HEK293 (cell line): ENCODE measurements at regions not wholly inside any gene's neighbourhood (a gene's known extent, or its start where the extent isn't known, plus 50 kb on each side); places are given as distances from the start of the nearest gene placed in this dataset.

ENCODE experiments used
- CTCF ChIA-PET: fragments of 350-600 bp; formaldehyde crosslinking; extraction: SDS; loops from one replicate; lab custom pipeline; 2021; ENCODE audit warnings: antibody characterized with exemption; lab: Yijun Ruan, JAX
- POLR2A ChIA-PET: fragments of 300-600 bp; formaldehyde crosslinking; extraction: SDS; loops from one replicate; lab custom pipeline; 2020; ENCODE audit warnings: antibody characterized with exemption, inconsistent platforms; lab: Yijun Ruan, JAX
- H3K27ac ChIP-seq: fragments of 200-500 bp; sonication (Bioruptor generic); 2 replicates; pipeline ENCODE4 v1.5.1; 2014; ENCODE audit warnings: low read depth, low read length, control low read depth, inconsistent platforms; ENCODE audit errors: extremely low read depth
- H3K36me3 ChIP-seq, 2 experiments: fragments of 200-500 bp in 1 of 2; sonication (Bioruptor generic) in 1 of 2; 1 replicate in 1 of 2; 2 replicates in 1 of 2; pipeline ENCODE4 v1.5.1; 2014 to 2017; ENCODE audit warnings: inconsistent platforms in 2 of 2, low read length in 2 of 2; ENCODE audit not compliant: control insufficient read depth in 2 of 2, insufficient read depth in 1 of 2
- H3K4me1 ChIP-seq: fragments of 200-500 bp; sonication (Bioruptor generic); 2 replicates; pipeline ENCODE4 v1.5.1; 2014; ENCODE audit warnings: mild to moderate bottlenecking, low read length, inconsistent platforms; ENCODE audit not compliant: control insufficient read depth, insufficient read depth
- H3K4me3 ChIP-seq: 2 replicates; pipeline ENCODE4 v1.5.1; 2011; ENCODE audit warnings: low read depth, mild to moderate bottlenecking, control low read depth, low read length, moderate library complexity
- H3K9me3 ChIP-seq: fragments of 200-500 bp; sonication (Bioruptor generic); 2 replicates; pipeline ENCODE4 v1.5.1; 2014; ENCODE audit warnings: low read depth, low read length, inconsistent platforms; ENCODE audit not compliant: control insufficient read depth, insufficient read depth
- FEZF1 ChIP-seq: fragments of 450-650 bp; formaldehyde crosslinking; IDR thresholded peaks from 2 replicates; pipeline ENCODE4 v1.5.1; 2016; ENCODE audit warnings: missing biosample characterization, missing genetic modification characterization
- ZBTB20 ChIP-seq: fragments of 450-650 bp; formaldehyde crosslinking; IDR thresholded peaks from 2 replicates; pipeline ENCODE4 v1.5.1; 2016; ENCODE audit warnings: missing biosample characterization, missing genetic modification characterization
- ZIC2 ChIP-seq: fragments of 450-650 bp; formaldehyde crosslinking; IDR thresholded peaks from 2 replicates; pipeline ENCODE4 v1.5.1; 2016; ENCODE audit warnings: missing biosample characterization, missing genetic modification characterization
- ZNF175 ChIP-seq: fragments of 450-650 bp; formaldehyde crosslinking; IDR thresholded peaks from 2 replicates; pipeline ENCODE4 v1.5.1; 2016; ENCODE audit warnings: missing biosample characterization, missing genetic modification characterization
- ZNF2 ChIP-seq: fragments of 450-650 bp; formaldehyde crosslinking; IDR thresholded peaks from 2 replicates; pipeline ENCODE4 v1.5.1; 2016; ENCODE audit warnings: missing biosample characterization, missing genetic modification characterization
- ZNF221 ChIP-seq: fragments of 450-650 bp; formaldehyde crosslinking; IDR thresholded peaks from 2 replicates; pipeline ENCODE4 v1.5.1; 2017; ENCODE audit warnings: missing biosample characterization, missing genetic modification characterization, borderline replicate concordance
- ZNF341 ChIP-seq: fragments of 450-650 bp; formaldehyde crosslinking; IDR thresholded peaks from 2 replicates; pipeline ENCODE4; 2016; ENCODE audit warnings: low read depth, missing biosample characterization, missing genetic modification characterization
- ZNF48 ChIP-seq: fragments of 450-650 bp; formaldehyde crosslinking; IDR thresholded peaks from 2 replicates; pipeline ENCODE4 v1.5.1; 2016; ENCODE audit warnings: missing biosample characterization, missing genetic modification characterization
- ZNF521 ChIP-seq: fragments of 450-650 bp; formaldehyde crosslinking; IDR thresholded peaks from 2 replicates; pipeline ENCODE4 v1.5.1; 2017; ENCODE audit warnings: missing biosample characterization, mild to moderate bottlenecking, missing genetic modification characterization
- ZNF529 ChIP-seq: fragments of 450-650 bp; formaldehyde crosslinking; IDR thresholded peaks from 2 replicates; pipeline ENCODE4 v1.5.1; 2017; ENCODE audit warnings: missing genetic modification characterization, missing biosample characterization; ENCODE audit not compliant: insufficient replicate concordance
- ZNF561 ChIP-seq: fragments of 450-650 bp; IDR thresholded peaks from 2 replicates; pipeline ENCODE4 v1.5.1; 2018; ENCODE audit warnings: missing biosample characterization, missing genetic modification characterization, borderline replicate concordance
- ZNF670 ChIP-seq: fragments of 450-650 bp; formaldehyde crosslinking; IDR thresholded peaks from 2 replicates; pipeline ENCODE4 v1.5.1; 2016; ENCODE audit warnings: missing biosample characterization, missing genetic modification characterization, low read depth
- ZNF707 ChIP-seq: fragments of 450-650 bp; formaldehyde crosslinking; IDR thresholded peaks from 2 replicates; pipeline ENCODE4 v1.5.1; 2016; ENCODE audit warnings: missing biosample characterization, missing genetic modification characterization
- ZNF76 ChIP-seq: fragments of 450-650 bp; formaldehyde crosslinking; IDR thresholded peaks from 2 replicates; pipeline ENCODE4; 2016; ENCODE audit warnings: low read depth, missing biosample characterization, missing genetic modification characterization, borderline replicate concordance
- ZNF785 ChIP-seq: fragments of 450-650 bp; formaldehyde crosslinking; IDR thresholded peaks from 2 replicates; pipeline ENCODE4 v1.5.1; 2016; ENCODE audit warnings: missing biosample characterization, missing genetic modification characterization
- TF ChIP-seq, protein P1 (sequence below): fragments of 450-650 bp; formaldehyde crosslinking; conservative IDR thresholded peaks from 2 replicates; pipeline ENCODE4 v1.5.1; 2016; ENCODE audit warnings: low read depth, missing biosample characterization, missing genetic modification characterization
- TF ChIP-seq, protein P2 (sequence below): fragments of 450-650 bp; formaldehyde crosslinking; IDR thresholded peaks from 2 replicates; pipeline ENCODE4 v1.5.0; 2017; ENCODE audit warnings: missing biosample characterization, missing genetic modification characterization, borderline replicate concordance
- TF ChIP-seq, protein P3 (sequence below): fragments of 450-650 bp; formaldehyde crosslinking; optimal IDR thresholded peaks from 2 replicates; pipeline ENCODE3; 2016; ENCODE audit warnings: missing biosample characterization, mild to moderate bottlenecking, missing genetic modification characterization
- TF ChIP-seq, protein P4 (sequence below): fragments of 450-650 bp; formaldehyde crosslinking; IDR thresholded peaks from 2 replicates; pipeline ENCODE4 v1.5.1; 2016; ENCODE audit warnings: missing biosample characterization, missing genetic modification characterization
- TF ChIP-seq, protein P5 (sequence below): IDR thresholded peaks from 2 replicates; pipeline ENCODE4 v1.6.1; 2011; ENCODE audit warnings: mild to moderate bottlenecking, low read depth, low read length, borderline replicate concordance

DNA sequence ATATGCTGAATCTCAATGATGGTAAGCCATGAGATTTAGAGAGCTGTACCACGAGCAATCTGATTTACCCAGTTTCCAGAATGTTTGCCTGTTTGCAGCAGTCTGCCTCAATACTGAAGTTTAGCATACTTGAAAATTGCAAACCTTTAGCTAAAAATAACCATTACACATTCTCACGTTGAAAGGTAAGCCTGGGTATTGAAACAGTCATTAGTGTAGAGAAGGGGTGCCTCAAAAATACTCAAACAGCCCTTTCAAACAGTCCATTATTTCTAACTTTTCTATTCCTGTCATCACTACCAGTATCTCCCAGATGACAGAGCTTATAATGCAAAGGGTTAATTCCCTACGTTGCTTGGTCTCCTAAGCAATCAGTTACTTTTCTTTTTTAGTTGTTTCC lies 111.8 kb upstream of the MBNL1 start:
- Histone ChIP-seq H3K9me3 (no peaks in the 10 kb centered on the region), H3K36me3 (no peaks in the 10 kb centered on the region), H3K4me3 (no peak overlapping the region), H3K27ac (no peak overlapping the region), H3K4me1 (no peaks in the 10 kb centered on the region)
- ChIA-PET CTCF (interaction anchor here (0.6 to 0.7 kb wide), 2 partner anchors 29 to 56 kb away, joined by 3 to 4 read pairs; no protein-coding TSS in a partner anchor), POLR2A (no interaction called here)
- TF ChIP-seq ZNF561 (no peak), ZNF521 (tag by site-specific recombination) (no peak), ZNF670 (no peak), ZNF341 (tag by site-specific recombination) (no peak), ZNF785 (tag by site-specific recombination) (no peak), ZNF48 (tag by site-specific recombination) (no peak), ZBTB20 (no peak), ZIC2 (no peak), ZNF221 (no peak), ZNF707 (tag by site-specific recombination) (no peak), ZNF529 (tag by site-specific recombination) (no peak), FEZF1 (no peak), ZNF175 (tag by site-specific recombination) (no peak), ZNF76 (tag by site-specific recombination) (no peak), ZNF2 (tag by site-specific recombination) (no peak)
- TF ChIP-seq, protein P1, sequence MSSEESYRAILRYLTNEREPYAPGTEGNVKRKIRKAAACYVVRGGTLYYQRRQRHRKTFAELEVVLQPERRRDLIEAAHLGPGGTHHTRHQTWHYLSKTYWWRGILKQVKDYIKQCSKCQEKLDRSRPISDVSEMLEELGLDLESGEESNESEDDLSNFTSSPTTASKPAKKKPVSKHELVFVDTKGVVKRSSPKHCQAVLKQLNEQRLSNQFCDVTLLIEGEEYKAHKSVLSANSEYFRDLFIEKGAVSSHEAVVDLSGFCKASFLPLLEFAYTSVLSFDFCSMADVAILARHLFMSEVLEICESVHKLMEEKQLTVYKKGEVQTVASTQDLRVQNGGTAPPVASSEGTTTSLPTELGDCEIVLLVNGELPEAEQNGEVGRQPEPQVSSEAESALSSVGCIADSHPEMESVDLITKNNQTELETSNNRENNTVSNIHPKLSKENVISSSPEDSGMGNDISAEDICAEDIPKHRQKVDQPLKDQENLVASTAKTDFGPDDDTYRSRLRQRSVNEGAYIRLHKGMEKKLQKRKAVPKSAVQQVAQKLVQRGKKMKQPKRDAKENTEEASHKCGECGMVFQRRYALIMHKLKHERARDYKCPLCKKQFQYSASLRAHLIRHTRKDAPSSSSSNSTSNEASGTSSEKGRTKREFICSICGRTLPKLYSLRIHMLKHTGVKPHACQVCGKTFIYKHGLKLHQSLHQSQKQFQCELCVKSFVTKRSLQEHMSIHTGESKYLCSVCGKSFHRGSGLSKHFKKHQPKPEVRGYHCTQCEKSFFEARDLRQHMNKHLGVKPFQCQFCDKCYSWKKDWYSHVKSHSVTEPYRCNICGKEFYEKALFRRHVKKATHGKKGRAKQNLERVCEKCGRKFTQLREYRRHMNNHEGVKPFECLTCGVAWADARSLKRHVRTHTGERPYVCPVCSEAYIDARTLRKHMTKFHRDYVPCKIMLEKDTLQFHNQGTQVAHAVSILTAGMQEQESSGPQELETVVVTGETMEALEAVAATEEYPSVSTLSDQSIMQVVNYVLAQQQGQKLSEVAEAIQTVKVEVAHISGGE (tag by site-specific recombination) = no peak
- TF ChIP-seq, protein P2, sequence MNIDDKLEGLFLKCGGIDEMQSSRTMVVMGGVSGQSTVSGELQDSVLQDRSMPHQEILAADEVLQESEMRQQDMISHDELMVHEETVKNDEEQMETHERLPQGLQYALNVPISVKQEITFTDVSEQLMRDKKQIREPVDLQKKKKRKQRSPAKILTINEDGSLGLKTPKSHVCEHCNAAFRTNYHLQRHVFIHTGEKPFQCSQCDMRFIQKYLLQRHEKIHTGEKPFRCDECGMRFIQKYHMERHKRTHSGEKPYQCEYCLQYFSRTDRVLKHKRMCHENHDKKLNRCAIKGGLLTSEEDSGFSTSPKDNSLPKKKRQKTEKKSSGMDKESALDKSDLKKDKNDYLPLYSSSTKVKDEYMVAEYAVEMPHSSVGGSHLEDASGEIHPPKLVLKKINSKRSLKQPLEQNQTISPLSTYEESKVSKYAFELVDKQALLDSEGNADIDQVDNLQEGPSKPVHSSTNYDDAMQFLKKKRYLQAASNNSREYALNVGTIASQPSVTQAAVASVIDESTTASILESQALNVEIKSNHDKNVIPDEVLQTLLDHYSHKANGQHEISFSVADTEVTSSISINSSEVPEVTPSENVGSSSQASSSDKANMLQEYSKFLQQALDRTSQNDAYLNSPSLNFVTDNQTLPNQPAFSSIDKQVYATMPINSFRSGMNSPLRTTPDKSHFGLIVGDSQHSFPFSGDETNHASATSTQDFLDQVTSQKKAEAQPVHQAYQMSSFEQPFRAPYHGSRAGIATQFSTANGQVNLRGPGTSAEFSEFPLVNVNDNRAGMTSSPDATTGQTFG (tag by site-specific recombination) = no peak
- TF ChIP-seq, protein P3, sequence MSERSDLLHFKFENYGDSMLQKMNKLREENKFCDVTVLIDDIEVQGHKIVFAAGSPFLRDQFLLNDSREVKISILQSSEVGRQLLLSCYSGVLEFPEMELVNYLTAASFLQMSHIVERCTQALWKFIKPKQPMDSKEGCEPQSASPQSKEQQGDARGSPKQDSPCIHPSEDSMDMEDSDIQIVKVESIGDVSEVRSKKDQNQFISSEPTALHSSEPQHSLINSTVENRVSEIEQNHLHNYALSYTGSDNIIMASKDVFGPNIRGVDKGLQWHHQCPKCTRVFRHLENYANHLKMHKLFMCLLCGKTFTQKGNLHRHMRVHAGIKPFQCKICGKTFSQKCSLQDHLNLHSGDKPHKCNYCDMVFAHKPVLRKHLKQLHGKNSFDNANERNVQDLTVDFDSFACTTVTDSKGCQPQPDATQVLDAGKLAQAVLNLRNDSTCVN = no peak
- TF ChIP-seq, protein P4, sequence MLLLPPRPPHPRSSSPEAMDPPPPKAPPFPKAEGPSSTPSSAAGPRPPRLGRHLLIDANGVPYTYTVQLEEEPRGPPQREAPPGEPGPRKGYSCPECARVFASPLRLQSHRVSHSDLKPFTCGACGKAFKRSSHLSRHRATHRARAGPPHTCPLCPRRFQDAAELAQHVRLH (tag by site-specific recombination) = no peak
- TF ChIP-seq, protein P5, sequence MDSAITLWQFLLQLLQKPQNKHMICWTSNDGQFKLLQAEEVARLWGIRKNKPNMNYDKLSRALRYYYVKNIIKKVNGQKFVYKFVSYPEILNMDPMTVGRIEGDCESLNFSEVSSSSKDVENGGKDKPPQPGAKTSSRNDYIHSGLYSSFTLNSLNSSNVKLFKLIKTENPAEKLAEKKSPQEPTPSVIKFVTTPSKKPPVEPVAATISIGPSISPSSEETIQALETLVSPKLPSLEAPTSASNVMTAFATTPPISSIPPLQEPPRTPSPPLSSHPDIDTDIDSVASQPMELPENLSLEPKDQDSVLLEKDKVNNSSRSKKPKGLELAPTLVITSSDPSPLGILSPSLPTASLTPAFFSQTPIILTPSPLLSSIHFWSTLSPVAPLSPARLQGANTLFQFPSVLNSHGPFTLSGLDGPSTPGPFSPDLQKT = no peak
